Stimulated activated CD4-positive, alpha-beta T cell treated with anti-CD3 and anti-CD28 coated beads, Interleukin-2, amount 100 ng/mL, for 48 hours (primary cell): ENCODE measurements at regions not wholly inside any gene's neighbourhood (a gene's known extent, or its start where the extent isn't known, plus 50 kb on each side); places are given as distances from the start of the nearest gene placed in this dataset.
"Not testable (repeated sequence)": the region's sequence is repeated elsewhere in the genome, so short reads cannot be mapped to it uniquely, and the experiment has no call there.

Source experiments
- DNase-seq, 2 donors: peaks; one replicate each; pipeline ENCODE4 v3.0.0-alpha.2; 2020

DNA sequence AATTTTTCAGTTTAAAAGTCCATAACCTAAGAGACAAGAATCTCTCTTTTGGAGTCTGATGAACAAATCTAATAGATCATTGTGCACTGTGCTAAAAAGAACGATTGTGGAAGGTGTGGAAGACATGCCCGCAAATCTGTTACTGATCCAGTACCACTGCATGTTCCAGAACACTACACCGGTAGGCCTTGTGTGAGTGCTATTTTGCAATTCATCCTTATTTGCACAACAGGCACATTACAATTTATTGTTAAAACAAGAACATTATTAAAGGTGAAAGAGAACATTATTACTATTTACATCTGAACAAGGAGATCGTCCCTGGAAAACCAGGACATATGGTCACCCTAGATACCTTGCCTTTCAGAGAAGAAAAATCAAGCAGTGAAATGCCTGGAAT, 205.7 kb upstream of the NECTIN3 start:
- DNase-seq: no peak

DNA sequence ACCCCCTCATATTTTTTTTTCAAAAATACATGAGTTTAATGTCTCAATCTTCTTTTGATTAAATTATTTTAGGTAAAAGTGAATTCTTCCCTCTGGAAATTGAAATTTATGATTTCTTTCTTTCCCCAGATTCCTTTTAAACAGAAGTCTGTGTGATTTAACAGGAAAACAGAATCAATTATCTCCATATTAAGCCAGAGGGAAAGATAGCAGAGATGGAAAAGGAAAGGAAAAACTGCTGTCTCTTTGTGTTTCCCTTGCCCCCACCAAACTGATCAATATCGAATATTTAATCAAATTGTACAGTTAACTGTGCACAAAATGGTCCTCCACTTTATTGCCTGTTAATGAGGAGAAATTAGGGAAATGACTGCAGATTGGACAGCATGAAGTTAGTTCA, 203.5 kb upstream of the NECTIN3 start:
- DNase-seq: no peak

DNA sequence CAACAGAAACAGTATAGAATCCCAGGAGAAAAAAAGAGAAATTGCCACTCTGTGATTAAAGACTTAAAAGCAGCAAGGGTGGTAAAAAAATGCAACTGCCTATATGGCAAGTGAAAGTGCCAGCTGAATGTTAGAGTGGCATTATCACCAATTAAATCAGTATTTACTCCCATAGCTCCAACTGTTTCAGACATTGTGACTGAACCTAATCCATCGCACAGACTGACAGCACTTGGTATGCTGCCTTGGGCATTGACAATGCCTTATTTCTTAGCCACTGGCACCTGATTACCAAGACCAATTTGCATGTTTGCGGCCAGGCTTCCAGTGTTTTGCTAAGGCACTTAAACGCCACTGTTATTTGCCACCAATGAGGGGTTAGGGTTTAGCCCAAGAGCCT, 201.9 kb upstream of the NECTIN3 start:
- no peak for DNase-seq

DNA sequence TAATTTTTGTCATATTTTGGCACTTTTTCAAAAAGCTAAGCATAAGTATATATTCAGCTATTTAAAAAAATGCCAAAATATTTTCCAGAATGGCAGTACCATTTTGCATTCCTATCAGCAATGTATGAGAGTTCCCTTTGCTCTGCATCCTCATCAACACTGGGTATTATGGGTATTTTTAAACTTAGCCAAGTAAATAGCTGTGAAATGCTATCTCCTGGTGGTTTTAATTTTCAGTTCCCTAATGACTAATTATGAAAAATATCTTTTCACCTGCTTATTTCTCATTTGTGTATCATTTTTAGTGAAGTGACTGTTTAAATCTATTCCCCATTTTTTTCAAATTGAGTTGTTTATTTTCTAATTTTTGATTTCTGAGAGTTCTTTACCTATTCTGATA, 199.7 kb upstream of the NECTIN3 start:
- no peak for DNase-seq

DNA sequence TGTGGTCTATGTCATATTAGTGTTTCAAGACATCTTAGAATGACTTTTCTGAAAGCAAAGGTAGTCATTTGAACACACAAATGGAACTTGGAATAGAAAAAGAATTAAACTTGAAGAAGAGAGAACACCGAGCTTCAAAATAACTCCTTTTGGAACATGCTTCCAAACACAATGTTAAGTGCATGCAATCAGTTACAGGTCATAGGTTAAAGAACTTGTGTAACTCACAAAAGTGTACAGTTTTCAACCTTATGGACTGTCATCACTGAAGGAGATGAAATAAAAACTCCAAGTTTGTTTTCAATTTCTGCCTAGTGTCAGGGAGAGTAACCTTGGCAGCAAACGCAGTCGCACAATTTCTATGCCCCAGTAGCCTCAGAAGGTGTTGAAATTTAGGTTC, 192.9 kb upstream of the NECTIN3 start:
- no peak for DNase-seq

DNA sequence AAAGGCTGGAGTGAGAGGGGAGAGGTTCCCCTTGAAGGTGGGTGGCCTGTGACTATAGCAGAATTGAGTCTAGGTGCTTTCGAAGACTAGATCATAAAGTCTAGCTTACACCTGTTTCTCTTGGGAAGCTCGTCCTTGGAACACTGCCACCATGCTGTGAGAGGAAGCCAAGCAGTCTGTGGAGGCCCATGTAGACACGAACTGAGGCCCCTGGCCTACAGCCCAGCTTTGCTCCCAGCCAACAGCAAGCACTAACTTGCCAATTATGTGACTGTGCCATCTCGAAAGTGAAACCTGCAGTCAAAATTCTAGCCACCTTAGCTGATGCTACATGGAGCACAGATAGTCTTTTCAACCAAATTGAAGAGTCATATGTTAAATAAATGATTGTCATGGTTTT, 190.5 kb upstream of the NECTIN3 start:
- DNase-seq: no peak

DNA sequence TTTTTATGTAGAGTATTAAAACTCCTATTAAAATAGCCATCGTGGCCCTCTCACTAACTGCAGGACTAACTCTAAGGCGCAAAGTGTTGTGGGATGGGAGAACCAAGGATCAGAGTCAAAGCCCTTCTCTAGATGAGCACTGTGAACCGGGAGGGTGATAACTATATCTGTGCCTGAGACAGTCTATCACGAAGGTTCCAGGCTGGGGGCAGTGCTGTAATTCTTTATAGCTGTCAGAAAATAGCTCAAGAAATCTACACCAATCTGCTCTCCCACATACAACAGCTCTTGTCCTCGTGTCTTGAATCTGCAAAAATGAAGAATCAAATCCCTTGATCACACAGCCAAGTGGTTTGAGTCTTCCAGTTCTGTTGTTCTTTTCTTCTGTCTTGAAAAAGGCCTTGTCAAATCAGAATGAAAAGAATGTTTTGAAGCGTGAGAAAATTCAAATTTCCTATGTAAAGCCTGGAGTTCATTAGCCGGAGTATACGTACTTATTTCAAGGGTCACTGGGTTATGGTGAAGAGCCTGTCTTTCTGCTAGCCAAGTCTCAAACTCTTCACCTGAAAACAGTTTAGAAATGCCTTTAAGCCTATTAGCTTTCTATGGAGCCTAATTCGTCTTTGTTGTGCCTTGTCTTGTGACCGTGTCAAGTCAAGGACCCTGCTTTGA, 185.3 kb upstream of the NECTIN3 start:
- no peak for DNase-seq

DNA sequence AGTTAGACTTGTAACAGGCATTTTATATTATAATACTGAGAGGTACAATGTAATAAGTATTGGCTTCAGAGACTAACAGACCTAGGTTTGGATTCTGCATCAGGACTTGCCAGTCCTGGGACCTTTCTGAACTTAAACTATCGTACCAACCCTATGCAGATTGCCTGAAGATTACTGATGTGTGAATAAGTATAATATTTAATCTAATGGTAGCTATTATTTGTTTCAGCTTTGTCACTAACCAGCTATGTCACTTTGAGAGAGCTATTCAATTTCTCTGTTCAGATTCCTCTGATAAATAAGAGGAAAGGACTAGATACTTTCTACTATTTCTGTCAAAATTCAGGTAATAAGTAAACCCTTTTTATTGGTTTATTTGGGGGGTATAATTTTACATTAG, 184.4 kb upstream of the NECTIN3 start:
- DNase-seq: no peak

DNA sequence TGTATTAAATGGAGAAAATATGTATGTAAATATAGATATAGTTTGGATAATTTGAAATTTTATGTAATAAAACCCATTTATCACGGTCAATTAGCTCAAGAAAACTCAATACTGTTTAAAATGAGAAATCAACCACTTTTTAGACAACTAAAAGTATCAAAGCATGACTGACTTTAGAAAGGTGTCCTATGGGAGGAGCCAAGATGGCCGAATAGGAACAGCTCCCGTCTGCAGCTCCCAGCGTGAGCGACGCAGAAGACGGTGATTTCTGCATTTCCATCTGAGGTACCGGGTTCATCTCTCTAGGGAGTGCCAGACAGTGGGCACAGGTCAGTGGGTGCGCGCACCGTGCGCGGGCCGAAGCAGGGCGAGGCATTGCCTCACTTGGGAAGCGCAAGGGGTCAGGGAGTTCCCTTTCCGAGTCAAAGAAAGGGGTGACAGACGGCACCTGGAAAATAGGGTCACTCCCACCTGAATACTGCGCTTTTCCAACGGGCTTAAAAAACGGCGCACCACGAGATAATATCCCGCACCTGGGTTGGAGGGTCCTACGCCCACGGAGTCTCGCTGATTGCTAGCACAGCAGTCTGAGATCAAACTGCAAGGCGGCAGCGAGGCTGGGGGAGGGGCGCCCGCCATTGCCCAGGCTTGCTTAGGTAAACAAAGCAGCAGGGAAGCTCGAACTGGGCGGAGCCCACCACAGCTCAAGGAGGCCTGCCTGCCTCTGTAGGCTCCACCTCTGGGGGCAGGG, 182.8 kb upstream of the NECTIN3 start:
- DNase-seq: not testable (repeated sequence)

DNA sequence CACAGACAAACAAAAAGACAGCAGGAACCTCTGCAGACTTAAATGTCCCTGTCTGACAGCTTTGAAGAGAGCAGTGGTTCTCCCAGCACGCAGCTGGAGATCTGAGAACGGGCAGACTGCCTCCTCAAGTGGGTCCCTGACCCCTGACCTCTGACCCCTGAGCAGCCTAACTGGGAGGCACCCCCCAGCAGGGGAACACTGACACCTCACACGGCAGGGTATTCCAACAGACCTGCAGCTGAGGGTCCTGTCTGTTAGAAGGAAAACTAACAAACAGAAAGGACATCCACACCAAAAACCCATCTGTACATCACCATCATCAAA, 182.3 kb upstream of the NECTIN3 start:
- not testable (repeated sequence) for DNase-seq

DNA sequence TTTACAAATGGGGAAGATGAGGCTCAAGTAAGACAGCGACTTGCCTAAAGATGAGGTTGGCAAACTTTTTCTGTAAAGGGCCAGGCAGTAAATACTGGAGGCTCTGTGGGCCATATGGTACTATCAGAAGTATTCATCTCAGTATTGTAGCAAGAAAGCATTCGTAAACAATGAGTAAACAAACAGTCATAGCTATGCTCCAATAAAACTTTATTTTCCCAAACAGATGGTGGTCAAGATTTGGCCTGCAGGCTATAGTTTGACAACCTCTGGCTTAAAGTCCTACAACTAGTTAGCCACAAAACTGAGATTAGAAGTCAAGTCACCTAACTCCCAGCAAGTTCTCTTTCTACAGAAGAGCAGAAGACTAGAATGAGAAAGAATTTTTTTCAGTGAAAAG, 177.0 kb upstream of the NECTIN3 start:
- no peak for DNase-seq

DNA sequence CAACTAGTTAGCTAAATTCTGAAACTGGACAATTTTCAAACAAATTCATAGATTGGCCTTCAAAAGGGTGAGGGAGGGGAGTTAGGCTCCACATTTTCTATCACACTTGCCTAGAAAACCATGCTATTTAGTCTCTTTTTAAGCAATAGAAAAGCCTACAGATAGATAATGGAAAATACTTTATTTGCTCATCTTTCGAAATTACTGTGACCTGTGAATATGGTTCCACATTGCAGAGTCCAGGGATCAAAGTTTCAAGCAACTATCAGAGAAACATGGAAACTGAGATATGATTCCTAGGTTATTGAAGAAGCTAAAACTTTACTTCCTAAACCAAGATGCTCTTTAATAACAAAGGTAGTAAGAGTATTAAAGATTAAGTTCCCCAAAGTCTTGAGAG, 176.6 kb upstream of the NECTIN3 start:
- no peak for DNase-seq

DNA sequence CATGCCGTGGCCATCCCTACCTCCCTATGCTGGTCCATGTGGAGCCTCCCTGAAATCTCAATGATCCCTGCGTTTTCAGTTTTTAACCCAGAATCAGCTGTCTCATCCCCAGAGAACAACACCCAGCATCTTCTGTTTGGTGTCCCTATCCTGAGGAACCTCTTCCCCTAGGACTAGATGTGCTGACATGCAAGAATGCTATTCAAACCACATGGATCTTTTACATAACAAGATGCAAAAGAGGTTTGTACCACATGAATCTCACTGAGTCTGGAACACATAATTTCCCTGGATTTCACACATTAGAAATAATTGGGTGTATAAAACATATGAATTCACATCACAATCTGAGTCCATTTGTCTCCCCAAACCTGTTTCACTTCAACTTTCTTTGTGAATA, 174.6 kb upstream of the NECTIN3 start:
- DNase-seq: no peak

DNA sequence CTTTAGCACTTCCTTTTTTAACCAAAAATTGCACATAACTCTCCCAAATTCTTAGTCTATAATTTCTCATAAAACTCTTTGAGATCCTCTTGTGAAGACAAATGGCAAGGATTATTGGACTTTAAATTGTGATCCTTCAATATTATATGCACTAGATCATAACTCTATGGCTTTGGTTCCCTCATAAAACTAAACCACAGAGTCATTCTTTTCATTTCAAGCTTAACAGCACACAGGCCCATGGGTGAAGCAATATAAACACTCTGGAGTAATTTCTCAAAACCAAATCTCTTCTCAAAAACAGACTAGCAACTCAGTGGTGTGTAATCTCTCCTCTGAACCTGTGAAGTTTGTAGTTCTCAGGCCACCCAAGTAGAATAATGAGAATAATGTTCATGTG, 171.0 kb upstream of the NECTIN3 start:
- DNase-seq: no peak

DNA sequence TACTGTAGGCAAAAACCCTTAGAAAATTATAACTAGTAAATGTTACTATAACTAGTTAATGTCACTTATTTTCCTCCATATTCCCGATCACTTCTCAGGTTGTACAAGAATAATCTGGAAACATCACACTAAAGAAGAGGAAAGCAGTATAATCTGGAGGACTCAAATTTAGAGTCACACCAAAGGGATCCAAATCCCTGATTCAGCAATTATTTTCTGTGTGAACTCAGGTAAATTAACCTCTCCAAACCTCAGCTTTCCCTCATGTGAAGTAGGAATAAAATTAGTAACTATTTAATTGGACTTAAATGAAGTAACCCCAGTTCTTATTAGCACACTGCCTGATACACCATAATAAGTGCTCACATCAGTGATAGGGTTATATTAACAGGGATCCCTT, 170.1 kb upstream of the NECTIN3 start:
- DNase-seq: no peak

DNA sequence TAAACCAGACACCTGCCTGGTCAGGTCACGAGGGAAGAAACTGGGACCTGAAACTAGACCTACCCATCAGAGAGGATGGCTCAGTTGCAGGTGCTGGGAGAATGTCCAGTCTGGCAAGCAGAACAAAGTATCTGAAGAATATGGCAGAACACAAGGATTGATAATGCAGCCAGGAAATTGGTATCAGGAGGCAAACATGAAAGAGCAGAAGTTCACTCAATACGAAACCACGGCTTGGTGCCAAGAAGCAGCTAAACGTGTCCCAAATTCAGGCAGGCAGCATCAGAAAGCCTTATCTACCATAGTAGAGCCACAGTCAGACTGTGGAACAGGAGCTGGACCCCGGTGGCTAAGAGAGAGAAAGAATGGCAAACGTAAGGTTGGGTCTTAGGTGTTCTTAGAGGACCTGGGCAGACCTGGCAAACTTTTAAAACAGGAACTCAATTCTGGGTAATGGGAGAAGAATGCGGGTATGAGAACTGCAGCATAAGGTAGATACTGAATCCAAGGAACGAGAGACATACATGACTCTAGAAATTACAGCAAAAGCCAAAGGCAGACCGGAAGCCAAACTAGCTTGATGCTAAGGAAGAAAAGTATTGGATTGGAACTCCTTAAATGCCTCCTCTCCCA, 169.0 kb upstream of the NECTIN3 start:
- no peak for DNase-seq

DNA sequence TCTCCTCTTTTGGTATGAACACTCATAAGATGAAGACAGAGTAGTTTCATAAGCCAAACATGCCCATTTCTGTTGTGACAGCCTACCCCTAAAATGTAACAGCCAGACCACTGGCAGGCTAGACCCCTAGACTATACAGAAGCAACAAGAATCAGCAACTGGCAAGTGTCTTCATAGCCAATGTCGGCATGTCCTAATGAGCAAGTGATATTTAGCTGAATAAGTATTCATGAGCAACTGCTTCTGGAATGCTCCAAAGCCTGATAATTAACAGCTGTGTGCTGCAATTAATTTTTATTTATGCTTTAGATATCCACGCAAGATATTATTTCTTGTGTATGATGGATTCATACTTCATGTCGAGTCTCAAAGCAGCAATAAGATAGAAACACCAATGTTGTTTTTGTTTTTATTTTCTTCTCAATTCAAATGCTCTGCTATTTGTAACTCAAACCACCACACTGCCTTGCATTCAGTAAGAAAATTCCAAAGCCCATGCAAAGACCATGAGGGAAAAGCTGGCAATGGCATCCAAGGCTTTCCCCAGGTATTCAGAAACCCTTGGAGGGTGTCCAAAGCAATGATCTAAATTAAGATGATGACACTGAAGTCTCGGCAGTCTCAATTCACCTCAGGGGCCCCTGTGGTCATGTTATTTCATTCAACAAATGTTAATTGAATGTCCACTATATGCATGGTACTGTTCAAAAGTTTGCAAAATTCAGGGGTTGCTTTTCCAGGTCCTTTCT, 167.7 kb upstream of the NECTIN3 start:
- DNase-seq: no peak

DNA sequence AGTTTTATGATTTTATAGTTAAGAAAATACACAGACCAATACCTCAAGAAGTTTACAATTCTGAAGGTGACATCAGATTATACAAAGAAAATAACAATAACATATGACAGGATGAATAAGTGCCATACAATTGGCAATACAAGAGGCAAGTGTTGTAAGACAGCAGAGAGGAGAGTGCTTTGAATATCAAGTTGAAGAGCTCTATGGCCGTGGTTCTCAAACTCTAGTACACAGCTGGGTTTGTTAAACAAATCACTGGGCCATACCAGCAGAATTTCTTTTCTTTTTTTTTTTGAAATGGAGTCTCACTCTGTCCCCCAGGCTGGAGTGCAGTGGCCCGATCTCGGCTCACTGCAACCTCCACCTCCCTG, 167.1 kb upstream of the NECTIN3 start:
- DNase-seq: no peak

DNA sequence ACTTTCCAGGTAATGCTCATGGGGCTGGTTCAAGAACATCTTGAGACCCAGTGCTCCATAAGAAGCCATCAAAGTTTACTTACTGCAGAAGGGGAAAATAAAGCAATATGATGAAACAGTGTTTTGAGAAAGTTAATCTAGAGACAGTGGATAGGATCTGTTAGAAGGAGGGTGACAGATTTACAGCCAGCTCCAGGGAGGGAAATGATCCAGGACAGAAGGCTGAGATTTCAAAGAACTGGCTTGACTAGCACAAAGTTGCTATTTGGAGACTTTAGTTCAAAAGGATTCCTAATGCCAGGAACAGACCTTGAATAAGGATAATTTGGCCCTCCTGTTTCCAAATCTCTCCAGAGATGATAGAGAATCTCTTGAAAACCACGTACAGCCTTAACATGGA, 166.5 kb upstream of the NECTIN3 start:
- DNase-seq: no peak

DNA sequence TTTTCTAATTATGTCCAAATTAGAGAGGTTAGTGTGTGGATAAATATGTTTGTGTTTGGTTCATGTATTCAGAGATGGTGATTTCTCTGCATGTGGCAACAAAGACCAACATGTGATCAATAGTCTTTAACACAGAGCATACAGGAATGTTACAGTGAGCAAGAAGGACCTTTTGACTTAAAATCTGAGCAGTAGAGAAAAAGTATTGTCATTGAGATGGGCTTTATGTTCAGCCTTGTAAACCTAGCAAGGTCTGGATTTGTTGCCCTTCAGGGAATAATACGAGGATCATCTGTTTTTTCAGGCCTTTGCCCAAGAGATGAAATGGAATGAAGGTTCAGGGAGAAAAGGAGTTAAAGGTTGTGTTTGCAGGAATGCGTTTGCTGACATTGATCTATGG, 161.8 kb upstream of the NECTIN3 start:
- DNase-seq: no peak

DNA sequence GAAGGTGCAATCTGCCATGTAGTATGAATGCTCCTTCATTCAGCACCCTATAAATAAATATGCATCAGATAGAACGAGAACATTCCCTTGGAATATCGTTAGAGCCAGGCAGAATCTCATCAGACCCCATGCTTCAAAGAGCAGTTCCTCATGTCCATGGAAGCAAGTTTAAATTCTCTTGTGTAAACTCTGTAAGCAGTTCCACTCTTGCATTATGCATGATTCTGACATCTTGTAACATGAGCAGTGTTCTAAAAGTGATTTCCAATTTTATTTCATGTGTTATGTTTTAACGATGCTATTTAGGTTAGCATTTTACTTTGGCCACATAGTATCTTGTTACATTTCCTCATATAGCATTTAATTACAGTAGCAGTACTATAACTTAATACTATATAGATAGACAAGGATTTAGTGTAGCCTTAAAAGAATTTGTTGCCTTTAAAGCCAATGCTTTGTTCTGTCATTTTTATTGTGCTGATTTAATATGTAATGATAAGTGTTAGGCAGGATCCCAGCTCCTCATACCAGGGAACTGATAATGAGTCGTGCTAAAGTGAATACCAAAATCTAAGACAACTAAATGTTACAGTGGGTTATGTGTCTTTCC, 161.2 kb upstream of the NECTIN3 start:
- no peak for DNase-seq

DNA sequence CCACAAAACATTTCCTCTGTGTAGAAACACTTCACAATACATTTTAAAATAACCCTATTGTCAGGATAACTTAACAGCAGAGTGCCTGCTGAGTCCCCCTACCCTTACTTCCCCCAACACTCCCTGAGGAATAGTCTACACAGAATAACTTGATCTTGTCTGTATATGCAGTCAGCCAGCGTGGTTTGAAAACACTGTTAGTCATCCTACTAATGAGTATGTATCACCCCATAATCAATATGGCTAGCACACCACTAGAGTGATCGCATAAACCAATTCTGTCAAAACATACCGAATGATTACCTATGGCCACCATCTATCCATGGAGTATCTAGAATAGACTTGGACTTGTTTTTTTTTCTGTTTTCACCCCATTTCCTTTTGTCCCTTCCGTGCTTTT, 152.7 kb upstream of the NECTIN3 start:
- no peak for DNase-seq

DNA sequence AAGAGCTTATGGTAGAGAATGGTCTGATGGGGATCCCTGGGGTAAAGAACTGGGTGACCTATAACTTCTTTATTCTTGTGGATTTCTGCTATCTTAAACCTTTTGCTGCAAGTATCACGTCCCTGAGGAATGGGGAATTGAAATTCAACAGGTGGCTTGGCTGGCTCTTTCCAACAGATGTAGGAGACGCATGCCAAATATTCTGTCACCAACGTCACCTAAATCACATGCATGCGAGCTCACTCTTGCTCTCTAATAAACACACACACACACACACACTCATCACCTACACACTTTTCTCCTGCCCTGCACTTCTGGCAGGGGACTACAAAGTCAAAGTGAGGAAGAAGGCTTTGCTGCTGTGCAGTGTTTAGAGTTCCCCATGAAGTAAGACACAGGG, 145.8 kb upstream of the NECTIN3 start:
- DNase-seq: no peak
